Activated CD4-positive, CD25-positive, alpha-beta regulatory T cell treated with anti-CD3 and anti-CD28 coated beads, Interleukin-2, amount 50 U/mL, for 16 hours (primary cell): ENCODE measurements at regions not wholly inside any gene's neighbourhood (a gene's known extent, or its start where the extent isn't known, plus 50 kb on each side); places are given as distances from the start of the nearest gene placed in this dataset.
A peak's percentile ranks its signal among the peaks of the same experiment; 100 is the strongest.
"Not testable (repeated sequence)": the region's sequence is repeated elsewhere in the genome, so short reads cannot be mapped to it uniquely, and the experiment has no call there.

Experiments
- DNase-seq: peaks from one replicate; pipeline ENCODE4 v3.0.0-alpha.2; 2020; ENCODE audit warnings: low read depth, low spot score

GRCh38 chr10:30531751-30532530, 97.6 kb downstream of the LYZL2 start:
- DNase-seq = no peak

DNA sequence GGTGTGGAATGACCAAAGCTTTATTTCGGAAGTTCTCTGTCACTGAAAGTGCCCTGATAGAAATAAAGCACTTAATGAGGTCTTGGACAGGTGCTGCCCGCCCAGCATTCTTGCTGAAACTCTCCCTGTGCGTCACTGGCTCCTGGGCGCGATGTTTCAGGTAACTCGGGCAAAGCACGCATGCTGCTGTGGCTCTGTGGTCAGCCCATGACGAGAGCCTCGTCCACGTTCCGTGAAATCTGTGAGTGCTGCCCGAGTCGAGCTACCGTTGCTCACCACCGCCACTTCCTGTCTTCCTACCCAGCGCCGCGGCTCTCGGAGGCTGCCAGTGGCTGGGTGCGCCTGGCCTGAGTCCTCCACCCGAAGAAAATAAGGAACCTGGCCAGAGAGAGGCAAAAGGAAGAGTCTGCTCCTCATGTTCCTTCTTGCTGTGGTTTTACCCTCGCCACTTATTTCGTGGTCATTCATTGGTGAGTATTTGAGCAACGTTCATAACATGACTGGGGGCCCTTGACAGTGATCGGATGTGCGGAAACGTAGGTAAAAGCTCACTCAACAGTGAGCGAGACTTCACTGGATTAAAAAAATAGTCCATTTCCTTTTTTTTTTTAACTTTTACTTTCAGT, 95.5 kb downstream of the MAP3K8 start:
- DNase-seq = peak; percentile 31

- no peak for DNase-seq
These were observed 94.4 kb downstream of the MAP3K8 start for GRCh38 chr10:30528429-30528786.

- DNase-seq = no peak
These were observed 93.8 kb downstream of the MAP3K8 start for GRCh38 chr10:30527623-30528428.

GRCh38 chr10:30522661-30523078, 88.7 kb downstream of the MAP3K8 start:
- not testable (repeated sequence) for DNase-seq

DNA sequence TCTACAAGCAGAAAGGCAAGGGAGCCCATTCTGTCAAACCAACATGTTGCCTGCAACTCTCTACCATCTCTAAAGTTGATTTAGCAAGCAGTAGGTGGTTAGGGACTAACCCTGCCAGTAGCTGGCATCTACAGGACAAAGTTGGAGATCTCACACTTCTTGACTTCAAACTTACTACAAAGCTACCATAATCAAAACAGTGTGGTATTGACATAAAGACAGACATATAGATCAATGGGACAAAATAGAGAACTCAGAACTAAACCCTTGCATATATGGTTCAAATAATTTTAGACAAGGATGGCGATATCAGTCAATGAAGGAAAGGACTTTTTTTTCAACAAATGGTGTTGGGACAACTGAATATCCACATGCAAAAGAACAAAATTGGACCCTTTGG, 84.9 kb downstream of the MAP3K8 start:
- DNase-seq = no peak
